Left hindlimb (tissue), 1 donor: ENCODE measurements at regions not wholly inside any gene's neighbourhood (a gene's known extent, or its start where the extent isn't known, plus 50 kb on each side); places are given as distances from the start of the nearest gene placed in this dataset.
"Not testable (repeated sequence)": the region's sequence is repeated elsewhere in the genome, so short reads cannot be mapped to it uniquely, and the experiment has no call there.

Source experiments
- DNase-seq: peaks from one replicate; pipeline ENCODE4 v3.0.0-alpha.2; 2018

- DNase-seq: no peak
These were observed 128.0 kb downstream of the ATP23 start for GRCh38 chr12:58069268-58069963.

GRCh38 chr12:58071994-58072393, 130.6 kb downstream of the ATP23 start:
- DNase-seq: no peak

- DNase-seq: no peak
These were observed 132.9 kb downstream of the ATP23 start for GRCh38 chr12:58074259-58074658.

DNA sequence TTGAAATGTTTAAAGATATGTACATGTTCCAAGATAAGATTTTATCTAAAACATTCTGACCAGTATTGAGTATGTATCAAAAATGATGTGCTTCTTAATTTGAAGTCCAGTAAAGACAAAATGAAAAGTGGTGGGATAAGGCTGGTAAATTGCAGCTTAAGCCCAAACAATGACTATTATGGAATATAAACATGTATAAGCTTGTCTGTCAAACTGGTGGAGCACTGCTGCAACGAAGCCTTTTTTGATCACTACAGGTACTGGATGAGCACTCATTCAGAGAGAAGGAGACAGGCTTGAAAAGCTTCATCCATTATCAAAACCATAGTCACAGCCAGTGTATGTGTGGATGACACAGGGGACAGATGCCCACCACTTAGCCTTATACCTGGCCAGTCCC, 138.4 kb downstream of the ATP23 start:
- no peak for DNase-seq

GRCh38 chr12:58081488-58081887, 140.1 kb downstream of the ATP23 start:
- DNase-seq: no peak

GRCh38 chr12:58082996-58083395, 141.6 kb downstream of the ATP23 start:
- DNase-seq: no peak

DNA sequence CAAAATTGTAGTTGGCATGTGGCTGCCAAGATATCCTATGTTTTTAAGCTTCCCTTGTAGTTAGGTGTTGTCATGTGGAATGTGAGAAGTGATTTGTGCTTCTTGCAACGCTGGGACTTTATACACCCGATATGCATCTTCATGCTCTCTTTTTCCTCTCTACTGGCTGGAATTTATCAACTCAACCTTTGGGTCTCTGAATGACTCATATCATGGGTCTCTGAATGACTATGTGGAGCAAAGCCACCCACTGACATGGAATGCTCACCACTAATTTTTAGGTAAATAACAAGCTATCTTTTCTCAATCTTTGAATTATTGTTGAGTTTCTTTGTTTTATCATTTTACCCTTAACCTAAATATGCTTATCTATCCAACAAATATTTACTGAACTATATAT, 144.6 kb downstream of the ATP23 start:
- no peak for DNase-seq

DNA sequence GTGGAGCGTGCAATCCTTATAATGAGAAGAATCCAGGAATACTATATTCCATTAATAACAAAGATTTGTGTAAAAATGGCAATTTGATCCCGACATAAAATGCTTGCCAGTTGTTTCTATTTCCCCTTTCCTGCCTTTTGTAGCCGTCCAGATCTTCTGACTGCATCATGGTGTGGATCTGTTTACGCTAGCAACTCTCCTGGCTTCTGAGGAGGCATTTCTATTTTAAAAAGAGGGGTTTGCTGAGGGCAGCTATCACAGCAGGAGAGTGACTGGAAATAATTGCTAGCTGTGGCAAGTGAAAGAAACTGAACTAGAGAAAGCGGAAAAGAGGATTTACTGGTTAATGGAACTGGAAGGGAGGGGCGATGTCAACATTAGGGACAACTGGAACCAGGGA, 145.6 kb downstream of the ATP23 start:
- DNase-seq: no peak

- no peak for DNase-seq
These were observed 146.2 kb downstream of the ATP23 start for GRCh38 chr12:58087423-58088127.

- DNase-seq: no peak
These were observed 148.2 kb downstream of the ATP23 start for GRCh38 chr12:58089588-58089987.

DNA sequence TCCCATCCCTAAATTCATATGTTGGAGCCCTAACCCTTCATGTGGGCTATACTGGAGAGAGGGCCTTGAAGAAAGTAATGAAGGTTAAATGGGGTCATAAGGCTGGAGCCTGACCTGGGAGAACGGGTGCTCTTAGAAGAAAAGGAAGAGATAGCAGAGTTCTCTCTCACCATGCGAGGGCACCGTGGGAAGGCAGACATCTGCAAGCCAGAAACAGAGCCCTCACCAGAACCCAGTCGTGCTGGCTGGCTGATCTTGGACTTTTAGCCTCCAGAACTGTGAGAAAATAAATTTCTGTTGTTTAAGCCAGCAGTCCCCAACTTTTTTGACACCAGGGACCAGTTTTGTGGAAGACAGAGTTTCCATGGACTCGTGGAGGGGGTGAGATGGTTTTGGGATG, 149.3 kb downstream of the ATP23 start:
- no peak for DNase-seq

DNA sequence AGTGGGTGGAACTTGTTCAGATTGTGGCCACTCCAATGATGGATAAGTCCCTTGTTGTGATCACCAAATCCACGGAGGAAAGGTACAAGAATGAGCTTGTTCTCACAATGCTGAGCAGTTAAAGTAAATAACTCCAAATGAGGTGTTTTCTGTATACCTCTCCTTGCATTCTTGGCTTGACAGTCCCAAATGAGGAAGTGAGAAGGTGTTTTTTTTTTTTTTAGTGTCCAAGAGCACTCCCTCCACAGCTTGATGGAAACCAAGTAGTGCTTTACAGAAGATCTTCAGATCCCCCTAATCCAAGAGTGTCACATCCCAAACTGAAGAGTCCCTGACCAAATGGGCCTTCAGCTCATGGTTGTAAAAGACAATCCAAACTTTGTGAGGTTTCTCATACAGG, 153.6 kb downstream of the ATP23 start:
- DNase-seq: no peak

DNA sequence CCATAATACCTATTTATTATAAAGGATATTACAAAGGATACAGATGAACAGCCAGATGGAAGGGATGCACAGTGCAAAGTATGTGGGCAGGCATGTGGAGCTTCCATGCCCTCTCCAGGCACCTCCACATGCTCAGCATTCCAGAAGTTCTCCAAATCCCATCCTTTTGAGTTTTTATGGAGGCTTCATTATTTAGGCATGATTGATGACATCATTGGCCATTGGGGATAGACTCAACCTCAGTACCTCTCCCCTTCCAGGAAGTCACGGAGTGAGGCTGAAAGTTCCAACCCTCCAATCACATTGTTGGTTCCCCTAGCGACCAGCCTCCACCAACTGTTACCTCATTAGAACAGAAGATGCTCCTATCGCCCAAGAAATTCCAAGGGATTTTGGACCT, 156.4 kb downstream of the ATP23 start:
- DNase-seq: no peak

DNA sequence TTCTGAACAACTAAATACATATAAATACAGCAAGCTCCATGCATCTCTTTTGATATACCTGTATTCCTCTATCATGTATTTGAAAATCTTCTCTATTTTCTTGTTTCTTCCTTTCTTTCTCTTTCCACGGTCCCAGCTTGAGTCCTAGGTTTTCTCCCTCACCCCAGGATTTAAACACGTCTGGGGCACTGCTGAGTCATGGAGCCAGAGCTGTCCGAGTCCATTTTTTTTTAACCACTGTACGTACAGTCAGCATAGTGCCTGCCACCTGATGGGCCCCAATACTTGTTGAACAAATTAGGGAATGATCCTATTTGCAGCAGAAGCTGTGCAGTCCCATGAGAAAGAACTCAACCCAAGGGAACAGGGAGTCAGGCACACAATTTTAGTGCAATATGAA, 158.1 kb downstream of the ATP23 start:
- no peak for DNase-seq

- DNase-seq: no peak
These were observed 163.0 kb downstream of the ATP23 start for GRCh38 chr12:58104351-58104755.

DNA sequence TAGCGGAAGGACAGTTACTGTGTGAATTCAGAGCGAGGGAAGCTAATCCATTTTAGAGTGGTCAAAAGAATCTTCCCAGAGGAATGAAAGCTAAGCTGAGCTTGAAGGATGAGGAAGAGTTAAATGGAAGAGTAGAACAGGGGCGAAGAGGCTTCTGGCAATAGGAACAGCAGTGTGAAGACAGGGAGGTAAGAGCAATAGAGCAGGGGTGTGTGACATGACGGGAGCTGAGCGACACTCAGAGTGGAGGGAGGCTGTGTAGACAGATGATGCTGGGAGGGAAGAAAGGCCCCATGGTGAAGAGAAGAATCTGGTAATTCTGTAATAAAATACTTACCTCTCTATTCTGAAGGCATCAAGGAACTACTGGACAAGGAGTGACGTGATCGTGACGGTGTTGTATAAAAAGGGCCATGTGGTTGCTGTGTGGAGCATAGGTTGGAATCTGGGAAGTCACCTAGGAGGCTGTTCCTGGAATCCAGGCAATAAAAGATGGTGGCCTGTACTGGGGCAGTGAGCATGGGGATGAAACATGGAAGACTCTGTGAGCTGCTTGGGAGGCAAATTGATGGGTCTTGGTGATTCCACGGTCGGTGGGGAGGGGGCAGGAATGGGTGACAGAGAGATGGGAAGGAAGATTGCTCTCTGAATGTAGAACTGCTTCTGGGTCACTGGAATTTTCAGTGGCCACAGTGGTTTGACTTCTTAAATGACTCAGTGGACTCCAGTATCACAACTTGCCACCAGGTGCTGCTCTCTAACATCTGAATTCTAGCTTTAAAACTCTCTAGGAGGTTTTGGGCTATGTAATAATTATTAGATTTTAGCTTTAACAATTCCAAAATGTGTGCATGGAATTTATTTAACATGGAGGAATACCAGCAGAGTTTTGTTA, 164.1 kb downstream of the ATP23 start:
- DNase-seq: no peak

DNA sequence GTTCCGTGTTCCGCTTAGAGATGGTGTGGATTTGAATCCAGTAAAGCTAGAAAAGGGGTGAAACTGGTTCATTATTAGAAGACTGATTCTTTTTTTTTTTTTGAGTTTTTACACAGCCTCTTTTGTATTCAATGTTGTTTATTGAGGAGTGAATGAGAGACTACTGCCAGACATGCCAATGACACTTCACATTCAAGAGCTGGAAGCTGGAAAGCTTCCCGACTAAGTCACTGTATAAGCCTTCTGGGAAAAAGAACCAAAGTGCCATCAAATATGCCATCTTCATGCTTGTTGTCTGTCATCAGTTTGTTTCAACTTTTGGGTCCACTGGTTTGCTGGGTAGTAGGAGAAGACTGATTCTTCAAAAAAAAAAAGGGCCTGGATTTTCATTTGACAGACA, 164.8 kb downstream of the ATP23 start:
- no peak for DNase-seq

DNA sequence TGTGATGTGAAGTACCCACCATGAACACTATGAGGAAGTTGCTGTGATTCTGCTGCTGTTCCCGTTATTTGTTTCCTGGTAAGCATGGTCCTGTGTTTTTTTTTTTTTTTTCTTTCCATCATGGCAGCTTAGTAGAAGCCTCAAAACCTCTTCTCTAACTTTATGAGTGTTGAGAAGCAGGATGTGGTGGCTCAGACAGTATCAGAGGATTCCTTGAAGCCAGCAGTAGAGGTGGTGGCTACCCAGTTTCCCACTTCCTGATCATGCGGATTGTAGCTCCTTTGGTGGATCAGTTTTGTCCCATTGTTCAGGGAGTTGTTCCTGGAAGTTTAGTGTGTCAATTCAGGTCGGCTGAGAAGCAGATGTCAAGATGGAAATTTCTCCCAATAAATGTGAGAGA, 175.8 kb downstream of the ATP23 start:
- DNase-seq: no peak

DNA sequence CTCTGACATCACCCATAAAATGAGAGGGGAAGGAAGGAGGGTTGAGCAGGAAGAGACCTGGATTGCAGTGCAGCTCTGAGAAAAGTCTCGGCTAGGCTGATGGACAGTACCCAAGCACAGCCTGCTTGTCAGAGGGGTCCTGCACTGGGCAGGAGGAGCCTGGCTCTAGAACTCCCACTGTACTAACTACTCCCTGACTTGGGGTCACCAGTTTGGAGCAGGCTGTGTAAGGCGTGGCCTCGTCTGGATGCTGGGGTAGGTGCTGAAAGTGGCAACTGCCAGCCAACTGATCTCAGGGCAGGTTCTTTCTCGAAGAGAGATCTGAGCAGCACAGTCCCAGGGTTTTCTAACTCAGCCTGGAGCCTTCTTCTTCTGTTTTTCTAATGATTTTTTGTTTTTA, 176.3 kb downstream of the ATP23 start:
- DNase-seq: no peak

GRCh38 chr12:58125761-58126160, 184.4 kb downstream of the ATP23 start:
- DNase-seq: not testable (repeated sequence)

GRCh38 chr12:58131986-58132755, 190.8 kb downstream of the ATP23 start:
- DNase-seq: no peak

- no peak for DNase-seq
These were observed 197.1 kb downstream of the ATP23 start for GRCh38 chr12:58138424-58138823.

GRCh38 chr12:58139894-58140293, 198.5 kb downstream of the ATP23 start:
- DNase-seq: no peak
